Activated CD4-positive, CD25-positive, alpha-beta regulatory T cell treated with anti-CD3 and anti-CD28 coated beads, Interleukin-2, amount 50 U/mL, for 16 hours (primary cell): ENCODE measurements at regions not wholly inside any gene's neighbourhood (a gene's known extent, or its start where the extent isn't known, plus 50 kb on each side); places are given as distances from the start of the nearest gene placed in this dataset.

ENCODE experiments used
- DNase-seq: peaks from one replicate; pipeline ENCODE4 v3.0.0-alpha.2; 2020; ENCODE audit warnings: low read depth, low spot score

DNA sequence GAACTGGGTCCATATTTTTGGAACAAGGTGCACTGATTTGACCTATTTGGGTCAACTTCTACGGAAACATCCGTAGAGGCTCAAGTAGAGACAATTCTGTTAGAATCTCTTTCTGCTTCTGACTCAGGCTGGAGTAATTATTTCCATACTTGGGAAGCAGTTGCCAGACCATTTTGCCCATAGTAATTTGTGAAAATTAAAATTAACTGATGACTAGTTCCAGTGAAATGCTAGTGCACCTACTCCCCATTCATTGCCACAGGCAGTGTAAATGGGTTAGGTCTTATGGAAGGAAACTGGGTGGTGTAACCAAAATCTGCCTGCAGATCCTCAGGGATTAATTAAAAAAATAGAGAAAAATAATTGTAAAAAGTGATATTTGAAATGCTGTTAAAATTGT lies 201.1 kb downstream of the TENT4A start:
- no peak for DNase-seq

DNA sequence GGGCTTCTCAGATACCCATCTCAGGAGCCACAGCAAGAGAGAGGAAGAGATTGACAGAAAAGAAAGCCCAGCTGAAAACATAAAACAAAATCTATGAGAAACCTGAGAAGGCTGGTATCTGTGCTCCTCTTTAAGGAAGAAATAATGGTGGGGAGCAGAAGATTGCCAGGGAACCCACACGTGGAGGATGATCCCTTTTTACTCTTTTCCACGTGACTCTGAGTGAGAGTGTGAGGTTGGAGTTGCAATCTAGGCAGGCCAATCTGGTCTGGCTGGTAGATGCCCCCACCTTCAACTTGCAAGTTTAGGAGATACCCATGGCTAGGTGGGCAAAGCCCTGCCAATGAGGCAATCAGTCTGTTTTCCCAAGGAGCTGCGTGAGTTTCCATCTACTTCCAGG lies 202.3 kb downstream of the TENT4A start:
- no peak for DNase-seq

DNA sequence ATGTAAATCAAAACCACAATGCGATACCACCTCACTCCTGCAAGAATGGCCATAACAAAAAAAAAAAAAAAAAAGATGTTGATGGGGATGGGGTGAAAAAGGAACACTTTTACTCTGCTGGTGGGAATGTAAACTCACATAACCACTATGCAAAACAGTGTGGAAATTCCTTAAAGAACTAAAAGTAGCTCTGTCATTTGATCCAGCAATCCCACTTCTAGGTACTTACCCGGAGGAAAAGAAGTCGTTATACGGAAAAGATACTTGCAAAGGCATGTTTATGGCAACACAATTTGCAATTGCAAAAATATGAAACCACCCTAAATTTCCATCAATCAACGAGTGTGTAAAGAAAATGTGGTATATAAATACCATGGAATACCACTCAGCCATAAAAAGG lies 205.0 kb downstream of the TENT4A start:
- no peak for DNase-seq

DNA sequence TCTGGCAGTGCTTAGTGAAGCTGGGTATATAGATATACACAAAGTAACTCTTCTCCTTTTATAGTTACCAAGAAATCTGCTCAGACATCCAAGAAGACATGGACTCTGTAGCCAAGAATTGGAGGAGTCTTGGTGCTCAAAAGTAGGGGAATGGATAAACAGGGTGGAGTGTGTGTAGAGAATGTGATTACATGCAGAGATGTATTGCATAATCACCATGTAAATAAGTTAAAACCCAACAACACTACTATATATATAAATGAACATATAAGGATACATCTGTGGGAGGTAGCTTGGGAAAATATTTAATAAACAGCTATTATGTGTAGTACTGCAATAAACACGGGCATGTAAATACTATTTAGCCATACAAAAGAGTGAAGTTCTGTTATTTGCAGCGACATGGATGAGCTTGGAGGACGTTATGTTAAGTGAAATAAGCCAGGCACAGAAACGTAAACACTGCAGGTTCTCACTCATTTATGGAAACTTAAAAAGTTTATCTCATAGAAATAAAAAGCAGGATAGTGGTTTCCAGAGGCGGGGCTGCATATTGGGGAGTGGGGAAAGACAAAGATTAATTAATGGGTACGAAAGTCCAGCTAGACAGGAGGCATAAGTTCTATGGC lies 207.5 kb downstream of the TENT4A start:
- DNase-seq, result no peak

DNA sequence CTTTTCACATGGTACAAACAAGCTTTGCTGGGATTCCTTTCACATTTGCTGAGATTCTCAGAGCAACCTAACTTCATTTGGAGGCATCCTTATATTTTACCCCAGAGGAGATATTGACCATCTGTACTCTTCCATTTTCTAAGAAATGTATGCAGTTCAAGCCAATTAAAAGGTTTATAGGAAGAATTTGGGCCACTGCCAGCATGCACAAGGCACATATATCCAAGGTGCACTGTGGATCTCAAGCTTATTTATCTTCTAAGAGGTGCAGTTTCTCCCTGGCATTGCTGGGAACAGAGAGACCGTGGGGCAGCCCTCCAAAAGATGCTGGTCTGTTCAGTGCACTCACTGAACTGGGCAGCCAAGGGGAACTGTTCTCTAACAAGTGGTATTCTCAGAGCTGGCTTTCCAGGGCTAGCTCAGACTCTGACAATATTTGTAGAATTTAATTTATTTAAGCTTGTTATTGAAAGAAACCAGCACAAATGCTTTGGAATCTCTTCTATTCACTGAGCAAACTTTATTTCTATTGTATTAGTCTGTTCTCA lies 213.3 kb downstream of the TENT4A start:
- DNase-seq, result no peak

DNA sequence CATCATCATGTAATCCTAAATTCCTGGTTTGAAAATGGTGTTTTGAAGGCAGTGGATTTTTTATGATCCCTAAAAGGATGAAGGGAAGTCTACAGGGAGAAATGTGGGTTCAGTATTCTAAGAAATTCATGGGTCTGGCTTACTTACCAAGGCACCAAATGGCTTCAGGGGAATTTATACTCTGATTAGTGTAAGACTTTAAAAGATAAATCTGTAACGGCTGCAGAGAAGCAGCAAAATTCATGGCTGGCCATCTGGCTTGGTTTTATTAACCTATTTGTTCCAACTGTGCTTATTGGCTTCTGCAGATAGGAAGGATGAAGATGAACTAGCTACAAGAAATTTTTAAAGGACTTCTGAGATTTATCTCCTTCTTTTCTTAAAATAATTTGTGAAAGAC lies 222.8 kb downstream of the TENT4A start:
- DNase-seq, result no peak

DNA sequence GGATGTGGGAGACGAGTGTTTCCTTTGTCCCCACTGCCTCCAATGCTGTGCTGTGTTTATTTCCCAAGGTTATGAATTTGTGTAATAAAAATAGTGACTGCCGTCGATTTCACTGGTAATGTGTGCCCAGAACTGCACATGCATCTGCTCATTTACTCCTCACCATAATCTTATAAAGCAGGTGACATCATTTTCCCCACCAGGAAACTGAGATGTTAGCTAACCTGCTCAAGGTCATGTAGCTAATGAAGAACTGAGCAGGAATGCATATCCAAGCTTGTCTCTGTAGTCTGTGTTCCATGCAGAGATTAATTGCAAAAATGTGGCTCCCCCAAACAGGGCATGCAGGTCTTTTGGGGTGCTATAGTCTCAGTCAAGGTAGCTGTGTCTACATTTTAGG lies 224.4 kb downstream of the TENT4A start:
- DNase-seq, result no peak

DNA sequence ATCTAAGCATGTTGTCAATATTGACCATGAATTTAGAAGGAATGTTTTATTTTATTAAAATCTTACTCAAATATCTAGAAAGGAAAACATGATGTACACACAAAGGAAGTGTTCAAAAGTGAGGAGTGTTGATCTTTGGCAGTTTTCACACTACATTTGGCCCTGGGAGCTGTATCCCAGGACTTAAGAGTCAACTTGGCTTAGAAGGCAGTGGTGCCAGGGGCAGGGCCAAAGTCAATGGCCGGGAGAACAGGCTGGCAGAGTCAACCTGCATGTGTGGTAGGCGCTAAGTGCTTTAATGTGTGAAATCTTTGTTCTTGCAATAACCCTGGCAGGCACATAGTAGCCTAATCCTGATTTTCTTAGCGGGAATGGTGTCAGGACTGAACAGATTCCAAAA lies 228.4 kb downstream of the TENT4A start:
- no peak for DNase-seq

DNA sequence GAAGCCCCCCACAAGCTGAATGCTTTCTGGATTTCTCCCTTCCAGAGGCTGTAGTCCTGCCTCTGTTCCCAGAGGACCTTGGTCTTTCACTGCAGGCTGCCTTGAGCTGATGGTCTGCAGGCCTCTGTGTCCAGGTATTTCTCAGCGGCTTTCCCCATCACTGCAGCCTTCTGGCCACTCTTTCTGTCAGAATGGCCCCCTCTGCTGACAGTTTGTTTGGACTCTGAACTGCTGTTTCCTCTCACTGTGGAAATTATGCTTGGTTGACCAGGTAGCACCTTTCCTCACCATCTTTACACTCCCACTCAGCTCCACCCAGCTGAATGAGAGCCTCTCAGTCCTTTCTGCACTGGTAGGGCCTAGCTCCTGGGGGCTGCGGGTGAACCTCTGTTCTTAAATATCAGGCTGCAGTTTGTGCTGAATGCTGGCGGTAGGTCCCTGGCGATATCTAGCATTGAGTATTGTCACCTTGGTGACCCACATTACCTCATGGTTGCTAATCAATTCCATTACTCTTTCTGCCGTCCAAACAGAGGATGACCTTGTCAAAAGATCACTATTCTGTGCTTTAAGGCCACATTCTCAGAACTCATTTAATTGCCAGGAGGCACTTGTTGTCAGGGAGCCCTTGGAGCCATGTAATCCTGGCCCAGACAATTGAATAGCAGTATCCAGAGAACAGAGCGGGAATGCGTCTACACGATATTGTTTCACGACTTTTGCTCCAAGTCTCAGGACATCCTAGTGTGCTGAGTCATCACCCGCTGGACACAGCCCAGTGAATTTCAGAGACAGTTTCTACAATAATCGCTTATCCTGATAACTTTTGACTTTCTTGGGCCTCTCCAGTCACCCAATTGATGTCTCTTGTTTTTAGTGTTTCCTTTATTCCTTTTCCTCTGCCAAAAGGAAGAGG lies 230.2 kb downstream of the TENT4A start:
- no peak for DNase-seq

DNA sequence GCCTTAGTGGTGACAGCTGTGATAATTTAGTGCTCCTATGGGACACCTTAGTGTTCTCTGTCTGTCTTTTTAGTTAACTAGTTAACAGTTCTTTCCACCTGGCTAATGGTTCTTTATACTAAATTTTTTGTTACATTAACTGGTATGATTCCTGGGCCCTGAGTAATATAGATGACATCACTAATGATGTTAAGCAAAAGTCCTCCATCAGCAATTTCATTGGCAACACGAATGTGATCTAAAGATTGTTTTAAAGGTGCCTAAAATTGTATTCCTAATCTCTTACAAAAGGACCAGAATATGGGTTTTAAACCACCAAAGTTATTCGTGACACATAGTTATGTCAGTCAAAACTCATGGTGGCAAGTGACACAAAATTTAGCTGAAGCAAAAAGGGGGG lies 235.3 kb downstream of the TENT4A start:
- DNase-seq, result no peak

DNA sequence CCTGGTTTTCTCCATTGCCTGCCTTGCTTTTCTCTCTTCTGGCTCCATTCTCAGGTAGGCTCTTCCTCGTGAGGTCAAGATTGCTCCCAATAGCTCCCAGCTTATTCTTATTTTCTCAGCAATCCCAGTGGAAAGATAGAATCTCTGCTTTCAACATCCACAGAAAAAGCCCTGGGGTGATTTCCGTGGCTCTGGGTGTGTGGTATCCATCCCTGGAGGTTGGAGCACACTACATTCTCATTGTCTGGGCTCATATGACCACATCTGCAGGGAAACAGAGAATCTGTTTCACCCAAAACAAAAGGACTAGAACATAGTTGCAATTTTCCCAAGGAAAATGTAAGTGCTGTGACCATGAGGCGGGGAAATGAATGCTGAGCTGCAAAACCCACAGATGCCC lies 236.0 kb downstream of the TENT4A start:
- DNase-seq, result no peak

DNA sequence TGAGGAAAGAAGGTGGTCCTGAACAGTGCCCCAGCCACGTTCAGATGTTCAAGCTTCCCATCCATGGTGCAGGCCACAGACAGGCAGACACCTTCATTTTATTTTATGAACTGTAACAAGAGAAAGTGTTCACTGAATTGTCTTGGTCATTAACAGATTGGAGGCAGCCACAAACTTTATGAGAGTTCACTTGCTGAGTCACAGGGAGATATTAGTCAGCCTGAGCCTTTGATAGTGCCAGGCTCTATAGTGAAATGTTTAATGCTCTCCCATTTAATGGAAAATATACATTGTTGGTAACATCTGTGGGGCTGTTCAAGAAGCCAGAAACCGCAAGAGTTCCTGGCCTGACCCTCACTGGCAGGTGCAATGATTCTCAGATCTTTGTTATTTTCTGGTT lies 237.0 kb downstream of the TENT4A start:
- no peak for DNase-seq

DNA sequence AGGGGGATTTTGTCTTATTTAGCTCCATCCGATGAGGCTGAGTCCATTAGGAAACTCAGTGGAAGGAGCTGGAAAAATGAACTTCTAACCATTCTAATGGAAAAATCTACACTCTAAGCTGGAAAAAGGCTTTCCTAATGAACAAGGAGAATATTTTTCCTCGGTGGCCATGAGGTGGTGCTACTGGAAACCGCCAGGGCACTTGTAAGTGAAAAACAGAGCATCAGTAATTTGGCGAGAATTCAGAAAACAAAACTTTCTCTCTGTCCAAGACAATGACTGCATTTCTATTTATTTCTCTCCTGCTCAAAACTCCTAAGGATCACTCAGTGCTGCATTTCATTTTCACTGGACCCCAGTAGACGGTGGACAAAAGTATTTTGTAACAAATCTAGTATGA lies 237.6 kb downstream of the TENT4A start:
- no peak for DNase-seq

DNA sequence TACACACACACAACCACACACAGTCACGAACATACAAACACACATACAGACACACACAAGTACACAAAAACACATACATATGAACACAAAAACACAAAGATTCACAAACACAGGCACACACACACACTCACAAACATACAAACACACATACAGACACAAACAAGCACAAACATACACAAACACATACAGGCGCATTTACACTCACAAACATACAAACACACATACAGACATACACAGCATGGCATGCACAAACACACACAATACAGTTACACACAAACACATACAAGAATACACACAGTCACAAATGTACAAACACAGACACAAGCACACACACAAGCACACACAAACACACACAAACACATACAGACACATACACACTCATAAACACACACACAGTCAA lies 247.9 kb downstream of the TENT4A start:
- no peak for DNase-seq

DNA sequence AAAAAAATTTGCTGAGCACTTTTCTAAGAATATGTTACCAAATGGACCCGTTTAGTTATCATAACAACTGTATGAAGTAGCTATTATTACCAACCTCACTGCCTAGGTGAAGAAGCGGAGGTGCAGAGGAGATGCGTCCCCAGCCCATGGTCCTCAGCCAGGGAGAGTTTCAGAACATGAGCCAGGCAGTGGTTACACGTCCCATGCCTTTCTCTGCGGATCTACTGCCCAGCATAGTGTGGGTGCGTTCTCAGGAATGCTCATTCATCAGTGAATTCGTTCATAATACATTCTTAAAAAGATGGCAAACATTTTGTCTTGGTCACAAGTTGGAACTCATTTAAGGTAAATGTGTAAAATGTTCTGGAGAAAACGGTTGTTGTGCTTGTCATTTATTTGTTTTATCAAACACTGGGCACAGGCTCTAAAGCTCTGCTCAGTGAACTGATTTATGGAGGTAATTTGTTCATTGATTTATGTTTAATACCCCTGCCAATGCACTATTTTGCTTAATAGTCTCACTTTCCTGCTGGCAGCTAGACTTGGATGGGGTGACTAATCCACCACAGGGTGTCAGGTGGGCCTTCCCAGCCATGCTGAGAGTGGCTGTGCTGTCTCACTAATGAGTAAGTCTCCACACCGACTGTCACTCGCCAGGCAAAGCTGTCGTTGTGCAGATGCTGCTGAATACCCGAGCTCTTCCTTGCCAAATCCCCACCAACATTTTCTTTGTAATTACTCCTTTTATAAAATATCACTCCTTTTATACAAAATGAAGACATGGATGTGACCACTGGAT lies 248.8 kb downstream of the TENT4A start:
- no peak for DNase-seq

DNA sequence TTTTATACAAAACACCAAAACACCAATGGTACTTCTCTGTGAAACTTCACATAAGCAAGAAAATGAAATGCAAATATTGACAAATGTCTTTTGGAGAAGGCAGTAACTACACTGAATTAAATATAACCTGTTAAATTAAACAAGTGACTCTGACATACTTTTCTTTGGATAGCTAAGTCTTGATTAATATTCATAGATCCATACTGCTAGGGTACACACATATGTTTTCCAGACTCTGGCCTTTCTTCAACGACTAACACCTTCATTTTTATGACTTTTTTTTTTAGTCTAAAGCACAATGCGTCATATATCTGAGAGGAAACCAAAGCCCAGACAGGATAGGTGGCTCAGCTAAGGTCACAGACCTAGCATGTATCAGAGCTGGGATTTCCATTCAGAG lies 263.7 kb downstream of the TENT4A start:
- no peak for DNase-seq

DNA sequence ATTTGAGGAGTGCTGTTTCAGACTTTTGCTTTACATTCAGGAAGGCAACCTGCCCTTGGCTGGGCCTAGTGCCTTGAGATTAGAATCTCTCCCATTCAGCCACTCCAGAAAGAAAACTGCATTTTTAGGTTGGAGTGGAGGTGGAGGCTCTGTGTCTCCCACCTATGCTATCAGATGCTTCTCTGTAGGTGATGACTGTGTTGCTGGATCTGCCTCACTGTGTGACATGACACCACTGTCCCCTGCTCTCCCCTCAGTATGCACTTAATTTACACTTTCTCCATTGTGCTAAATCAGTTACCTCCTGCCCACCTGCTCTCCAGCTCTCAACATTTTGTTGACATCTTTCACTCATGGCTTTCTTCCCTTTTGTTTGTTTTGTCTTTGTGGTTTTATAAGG lies 265.8 kb downstream of the TENT4A start:
- DNase-seq, result no peak

DNA sequence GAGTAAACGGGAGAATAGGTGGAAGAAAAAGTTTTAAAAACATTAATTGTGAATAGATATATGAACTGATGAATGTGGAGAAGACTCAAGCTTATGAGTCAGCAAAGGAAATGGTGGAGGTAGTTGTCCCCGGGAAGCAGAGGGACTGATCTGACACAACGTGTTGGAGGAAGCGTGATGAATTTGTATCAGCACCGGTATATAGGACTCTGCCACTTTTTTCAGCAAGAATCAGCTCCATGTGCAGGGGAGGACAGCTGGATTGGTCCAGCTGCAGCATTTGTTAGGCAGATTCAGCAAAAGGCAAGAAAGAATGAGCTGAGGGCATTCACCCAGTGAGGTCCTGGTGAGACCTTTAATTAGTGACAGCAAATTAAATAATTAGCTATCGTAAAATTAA lies 276.0 kb downstream of the TENT4A start:
- no peak for DNase-seq

DNA sequence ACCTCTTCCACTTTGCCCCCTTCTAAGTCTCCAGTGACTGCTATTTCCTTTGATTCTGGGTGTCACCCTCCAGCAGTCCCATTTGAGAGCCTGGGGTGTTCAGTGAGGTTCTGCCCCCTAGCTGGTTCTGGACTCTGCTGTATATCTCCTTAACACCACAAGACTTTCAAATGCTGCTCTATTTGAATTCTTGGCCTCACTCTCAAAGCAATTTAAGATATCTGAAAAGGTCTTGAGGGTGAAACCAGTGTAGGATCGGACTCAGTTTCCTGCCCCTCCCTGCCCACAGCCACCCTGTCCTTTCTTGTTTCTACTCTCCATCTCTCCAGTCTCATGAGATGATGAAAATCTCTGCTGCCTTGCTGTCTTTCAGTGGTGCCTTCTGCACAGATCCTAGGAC lies 280.9 kb downstream of the TENT4A start:
- no peak for DNase-seq

DNA sequence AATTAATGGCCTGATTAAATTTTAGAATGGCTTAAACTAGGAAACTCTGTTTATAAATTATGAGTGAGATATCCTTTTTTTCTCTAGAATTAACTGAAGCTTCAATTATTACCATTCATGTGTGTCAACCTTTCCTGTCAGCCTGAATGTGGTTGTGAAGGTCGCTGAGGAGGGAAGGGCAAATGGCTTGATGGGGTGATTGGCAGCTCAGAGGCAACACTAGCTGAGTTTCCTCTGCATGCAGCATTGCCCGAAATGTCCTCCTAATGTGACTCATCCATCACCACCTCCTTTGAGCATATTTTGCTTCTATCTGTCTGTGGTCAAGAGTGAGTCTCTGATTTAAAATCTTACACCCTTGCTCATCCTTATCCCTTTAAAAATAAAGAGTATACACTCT lies 281.9 kb downstream of the TENT4A start:
- no peak for DNase-seq

DNA sequence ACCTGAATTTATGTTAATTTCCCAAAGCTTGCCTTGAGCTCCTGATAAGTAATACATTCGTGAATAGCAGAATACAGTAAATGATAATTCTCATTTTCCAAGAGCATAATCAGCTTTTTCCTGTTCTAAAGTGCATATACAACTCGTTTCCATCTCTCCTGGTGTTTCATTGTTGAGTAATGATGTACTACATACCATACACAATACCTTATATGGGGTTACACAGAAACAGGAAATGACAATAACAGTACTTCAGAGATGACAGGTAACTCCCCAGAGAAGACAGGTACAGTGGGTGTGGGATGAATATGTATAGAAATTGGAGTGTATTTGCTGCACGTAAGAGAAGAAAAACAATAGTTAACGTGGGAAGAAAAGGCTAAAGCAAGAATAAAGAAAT lies 287.1 kb downstream of the TENT4A start:
- DNase-seq, result no peak

DNA sequence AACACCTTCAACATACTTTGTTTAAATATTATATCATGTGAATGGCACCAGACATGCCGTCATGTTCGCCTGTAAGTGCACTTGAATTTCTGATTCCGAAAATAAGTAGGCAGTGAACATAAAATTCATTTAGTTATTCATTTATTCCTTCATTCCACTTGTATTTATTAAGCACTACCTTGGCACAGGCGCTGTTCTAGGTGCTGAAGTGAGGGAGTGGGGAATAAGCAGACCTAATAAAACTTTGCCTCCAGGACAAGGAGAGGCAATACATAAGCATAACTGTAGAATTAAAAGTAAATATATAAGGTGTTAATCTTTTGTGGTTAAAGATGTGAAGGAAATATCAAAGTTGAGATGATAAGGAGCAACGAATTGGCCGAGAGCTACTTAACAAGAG lies 297.4 kb downstream of the TENT4A start:
- DNase-seq, result no peak
